ENCODE measurements at regions not wholly inside any gene's neighbourhood (a gene's known extent, or its start where the extent isn't known, plus 50 kb on each side); places are given as distances from the start of the nearest gene placed in this dataset.

- TF ChIP-seq POLR2A (IDR thresholded peaks at IDR 0.05) (no peak), CTCF (IDR thresholded peaks at IDR 0.05) (no peak), POLR2AphosphoS5 (IDR thresholded peaks at IDR 0.05; ENCODE audit: insufficient read depth in 1 of 2, low read depth in 1 of 2) (no peak)
Observed at GRCh38 chr2:14257801-14258507, 374.6 kb upstream of the LRATD1 start.

All from vagina (tissue), 2 donors.